Peyer's patch (tissue), 4 donors: ENCODE measurements at regions not wholly inside any gene's neighbourhood (a gene's known extent, or its start where the extent isn't known, plus 50 kb on each side); places are given as distances from the start of the nearest gene placed in this dataset.

Experiments
- CTCF ChIP-seq, 6 experiments: fragments of 450-650 bp in 4 of 6; fragments of 200-600 bp in 2 of 6; sonication (generic) in 1 of 6; IDR thresholded peaks; one replicate each; pipeline ENCODE4 v1.5.1; 2017 to 2019; ENCODE audit warnings: antibody characterized with exemption in 6 of 6, mild to moderate bottlenecking in 3 of 6, moderate library complexity in 1 of 6
- POLR2A ChIP-seq, 2 donors: fragments of 450-650 bp; IDR thresholded peaks; one replicate each; pipeline ENCODE4 v1.5.1; 2017; ENCODE audit warnings: antibody characterized with exemption in 2 of 2, mild to moderate bottlenecking in 2 of 2, moderate library complexity in 2 of 2

DNA sequence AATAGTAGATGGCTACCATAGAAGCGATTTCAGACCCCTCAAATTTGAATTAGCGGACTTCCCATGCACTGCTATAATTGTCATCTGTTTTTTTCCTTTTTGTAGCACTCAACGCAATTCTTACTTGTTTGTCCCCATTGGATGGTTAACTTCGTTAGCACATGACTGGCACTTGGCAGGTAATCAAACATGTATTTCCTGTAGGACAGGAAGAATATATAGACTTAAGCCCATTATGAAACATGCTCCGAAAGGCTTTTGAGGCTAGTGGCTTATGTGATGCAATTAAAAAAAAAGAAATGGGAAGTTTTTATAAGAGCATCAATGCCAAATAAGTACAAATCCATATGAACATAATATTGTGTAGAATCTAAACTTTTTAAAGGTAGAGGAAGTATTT is 301.2 kb downstream of the PSAT1 start:
- TF ChIP-seq CTCF (IDR thresholded peaks at IDR 0.05) (no peak), POLR2A (IDR thresholded peaks at IDR 0.05) (no peak)
